Tibial nerve (tissue), 4 donors: ENCODE measurements at regions not wholly inside any gene's neighbourhood (a gene's known extent, or its start where the extent isn't known, plus 50 kb on each side); places are given as distances from the start of the nearest gene placed in this dataset.

Experiments
- EP300 ChIP-seq, 2 donors: sonication (generic); formaldehyde crosslinking; IDR thresholded peaks; one replicate each; pipeline ENCODE4 v1.6.1; 2017; ENCODE audit warnings: antibody characterized with exemption in 2 of 2, mild to moderate bottlenecking in 1 of 2
- POLR2A ChIP-seq, 2 donors: fragments of 450-650 bp; IDR thresholded peaks; one replicate each; pipeline ENCODE4 v1.6.1; 2017; ENCODE audit warnings: antibody characterized with exemption in 2 of 2, mild to moderate bottlenecking in 2 of 2, moderate library complexity in 2 of 2
- TF ChIP-seq, protein P1 (sequence below), 5 experiments: fragments of 200-600 bp in 3 of 5; fragments of 450-650 bp in 2 of 5; sonication (generic) in 3 of 5; IDR thresholded peaks; one replicate each; pipeline ENCODE4 v1.5.1; 2016 to 2019; ENCODE audit warnings: antibody characterized with exemption in 5 of 5, mild to moderate bottlenecking in 3 of 5, moderate library complexity in 2 of 5

DNA sequence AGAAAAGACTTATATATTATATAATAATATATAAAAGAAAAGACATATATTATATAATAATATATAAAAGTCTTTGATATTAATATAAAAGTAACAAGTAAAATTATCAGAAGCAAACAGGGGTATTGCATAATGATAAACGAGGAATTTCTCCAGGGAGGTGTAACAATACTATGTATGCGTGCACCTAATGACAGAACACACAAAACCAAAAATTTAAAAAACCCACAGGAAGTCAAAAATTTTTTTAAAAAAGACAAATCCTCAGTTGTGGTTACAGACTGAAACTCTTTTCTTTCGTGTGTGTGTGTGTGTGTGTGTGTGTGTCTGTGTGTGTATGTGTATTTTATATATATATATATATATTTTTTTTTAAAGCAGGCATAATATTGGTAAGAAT is 279.2 kb upstream of the DPP6 start:
- TF ChIP-seq POLR2A (IDR thresholded peaks at IDR 0.05) (no peak), EP300 (IDR thresholded peaks at IDR 0.05) (no peak)
- TF ChIP-seq, protein P1, sequence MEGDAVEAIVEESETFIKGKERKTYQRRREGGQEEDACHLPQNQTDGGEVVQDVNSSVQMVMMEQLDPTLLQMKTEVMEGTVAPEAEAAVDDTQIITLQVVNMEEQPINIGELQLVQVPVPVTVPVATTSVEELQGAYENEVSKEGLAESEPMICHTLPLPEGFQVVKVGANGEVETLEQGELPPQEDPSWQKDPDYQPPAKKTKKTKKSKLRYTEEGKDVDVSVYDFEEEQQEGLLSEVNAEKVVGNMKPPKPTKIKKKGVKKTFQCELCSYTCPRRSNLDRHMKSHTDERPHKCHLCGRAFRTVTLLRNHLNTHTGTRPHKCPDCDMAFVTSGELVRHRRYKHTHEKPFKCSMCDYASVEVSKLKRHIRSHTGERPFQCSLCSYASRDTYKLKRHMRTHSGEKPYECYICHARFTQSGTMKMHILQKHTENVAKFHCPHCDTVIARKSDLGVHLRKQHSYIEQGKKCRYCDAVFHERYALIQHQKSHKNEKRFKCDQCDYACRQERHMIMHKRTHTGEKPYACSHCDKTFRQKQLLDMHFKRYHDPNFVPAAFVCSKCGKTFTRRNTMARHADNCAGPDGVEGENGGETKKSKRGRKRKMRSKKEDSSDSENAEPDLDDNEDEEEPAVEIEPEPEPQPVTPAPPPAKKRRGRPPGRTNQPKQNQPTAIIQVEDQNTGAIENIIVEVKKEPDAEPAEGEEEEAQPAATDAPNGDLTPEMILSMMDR (IDR thresholded peaks at IDR 0.05): no peak
